Urothelium cell line (cell line): ENCODE measurements at regions not wholly inside any gene's neighbourhood (a gene's known extent, or its start where the extent isn't known, plus 50 kb on each side); places are given as distances from the start of the nearest gene placed in this dataset.
"Not testable (repeated sequence)": the region's sequence is repeated elsewhere in the genome, so short reads cannot be mapped to it uniquely, and the experiment has no call there.

ENCODE experiments used
- DNase-seq: peaks from one replicate; pipeline ENCODE4 v3.0.0; 2011; ENCODE audit warnings: low spot score, mixed read lengths
- FAIRE-seq: peaks from 2 replicates; lab custom pipeline; 2011; peaks lifted over from hg19 to GRCh38; lab: Jason Lieb, UNC

DNA sequence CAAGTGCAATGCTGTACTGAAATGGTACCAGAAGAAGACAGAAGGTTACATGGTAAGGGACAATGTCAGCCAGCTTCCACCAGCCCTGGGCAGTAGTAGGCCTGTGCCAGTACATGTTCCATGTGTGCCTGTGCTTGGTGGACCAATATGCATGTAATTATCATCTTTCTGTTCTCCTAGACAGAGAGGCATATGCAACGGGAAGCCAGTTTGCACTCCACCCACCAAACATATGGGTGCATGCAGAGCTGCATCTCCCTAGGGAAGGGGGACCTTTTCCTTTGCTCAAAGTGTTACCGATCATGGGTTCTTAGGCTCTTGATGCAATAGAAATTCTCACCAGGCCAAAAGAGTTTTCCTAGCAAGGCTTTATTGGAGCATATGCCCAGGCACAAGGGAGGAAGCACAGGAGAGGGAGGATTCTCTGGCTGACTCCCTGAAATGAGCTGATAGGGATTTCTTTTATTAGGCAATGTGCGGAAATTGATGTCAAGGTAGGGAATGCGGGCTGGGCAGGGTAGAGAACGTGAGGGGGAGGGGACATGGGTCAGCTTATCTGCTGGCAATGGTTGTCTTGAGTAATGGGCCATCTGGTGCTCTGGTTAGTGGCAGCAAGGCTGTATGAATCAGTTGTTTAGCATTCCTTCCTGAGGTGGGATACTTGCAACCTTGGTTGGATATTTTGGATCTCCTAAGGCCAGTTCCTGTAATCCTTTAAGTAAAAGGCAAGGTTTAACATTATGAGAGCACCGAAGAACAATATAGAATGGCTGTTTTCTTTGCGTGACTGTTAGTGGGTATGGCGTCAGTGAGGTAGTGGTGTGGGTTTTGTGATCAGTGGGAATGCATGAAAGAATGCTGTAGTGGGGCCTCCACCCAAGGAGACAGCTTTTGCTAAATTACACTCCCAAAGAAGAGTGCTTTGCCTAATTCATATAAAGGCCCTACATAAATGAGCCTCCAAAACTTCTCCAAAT lies 102.5 kb downstream of the CDRT15L2 start:
- FAIRE-seq, DNase-seq: not testable (repeated sequence)

DNA sequence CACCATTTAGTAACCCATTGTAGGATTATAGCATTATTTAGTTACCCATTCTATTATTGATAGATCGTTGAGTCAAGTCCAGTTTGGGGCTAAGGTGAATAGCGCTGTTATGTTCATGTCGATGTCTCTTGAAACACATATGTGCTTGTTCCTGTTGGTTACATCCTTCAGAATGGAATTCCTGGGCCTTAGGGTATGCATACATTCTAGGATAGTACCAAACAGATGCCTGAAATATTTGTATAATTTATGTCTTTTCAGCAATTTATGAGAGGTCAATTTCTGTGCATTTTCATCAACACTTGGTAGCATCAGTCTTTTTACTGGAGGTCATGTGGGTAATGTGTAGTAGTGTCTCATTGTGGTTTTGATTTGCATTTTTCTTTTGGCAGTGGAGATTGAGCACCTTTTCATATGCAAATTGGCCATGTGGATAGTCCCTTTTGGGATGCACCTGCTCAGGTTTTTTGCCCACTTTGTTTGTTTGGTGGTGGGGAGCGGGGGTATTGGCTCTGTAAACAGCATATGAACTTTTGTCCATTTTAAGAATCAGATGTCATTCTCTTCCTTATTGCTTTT lies 104.2 kb downstream of the CDRT15L2 start:
- not testable (repeated sequence) for FAIRE-seq, DNase-seq

GRCh38 chr17:20684975-20685374 lies 105.5 kb downstream of the CDRT15L2 start:
- DNase-seq, FAIRE-seq: not testable (repeated sequence)

GRCh38 chr17:20687584-20687983 lies 108.1 kb downstream of the CDRT15L2 start:
- DNase-seq, FAIRE-seq: not testable (repeated sequence)

DNA sequence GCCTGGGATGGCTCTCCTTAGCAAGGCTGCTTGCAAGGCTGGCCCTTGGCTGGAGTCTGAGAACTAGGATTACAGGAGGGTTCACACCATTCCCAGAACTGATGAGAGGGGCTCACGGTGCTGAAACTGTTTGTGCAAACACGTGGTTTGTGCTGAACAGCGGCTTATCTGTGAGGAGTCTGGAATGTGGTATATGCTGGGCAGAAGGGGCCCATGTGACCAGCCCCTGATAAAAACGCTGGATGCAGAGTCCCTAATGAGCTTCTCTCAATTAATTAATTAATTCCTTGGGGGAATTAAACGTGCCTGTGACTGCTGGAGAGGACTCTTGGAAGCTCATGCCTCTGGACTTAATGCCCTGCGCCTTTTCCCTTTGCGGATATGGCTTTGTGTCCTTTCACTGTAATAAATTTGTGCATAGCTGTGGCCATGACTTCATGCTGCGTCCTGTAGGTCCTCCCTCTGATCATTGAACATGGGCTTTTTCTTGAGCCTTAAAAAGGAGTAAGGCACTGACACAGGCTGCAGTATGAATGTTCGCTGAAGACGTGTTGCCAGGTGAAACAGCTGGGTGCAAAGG lies 109.7 kb downstream of the CDRT15L2 start:
- not testable (repeated sequence) for FAIRE-seq

DNA sequence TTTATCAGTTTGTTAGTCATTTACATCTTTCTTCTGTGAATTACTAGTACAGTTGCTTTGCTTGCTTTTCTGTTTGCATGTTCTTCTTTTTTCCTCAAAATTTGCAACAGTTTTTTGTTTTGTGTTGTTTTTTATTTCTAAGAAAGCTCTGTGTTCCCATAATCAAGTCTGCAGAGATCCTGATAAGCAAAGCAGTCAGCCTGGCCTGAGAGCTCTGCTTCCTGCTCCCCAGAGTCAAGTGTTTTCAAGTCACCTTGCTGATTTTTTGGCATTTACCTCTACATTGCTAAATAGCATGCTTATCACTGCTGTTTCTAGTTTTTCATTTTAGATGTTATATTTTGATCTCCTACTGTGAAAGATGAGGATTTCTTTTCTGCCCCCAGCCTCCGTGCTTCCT lies 113.2 kb downstream of the CDRT15L2 start:
- DNase-seq: not testable (repeated sequence)

More for the DNA sequence above, 109.7 kb downstream of the CDRT15L2 start:
- not testable (repeated sequence) for DNase-seq

GRCh38 chr17:20695871-20696270 lies 116.3 kb downstream of the CDRT15L2 start:
- not testable (repeated sequence) for DNase-seq, FAIRE-seq

More for the DNA sequence above, 113.2 kb downstream of the CDRT15L2 start:
- not testable (repeated sequence) for FAIRE-seq

DNA sequence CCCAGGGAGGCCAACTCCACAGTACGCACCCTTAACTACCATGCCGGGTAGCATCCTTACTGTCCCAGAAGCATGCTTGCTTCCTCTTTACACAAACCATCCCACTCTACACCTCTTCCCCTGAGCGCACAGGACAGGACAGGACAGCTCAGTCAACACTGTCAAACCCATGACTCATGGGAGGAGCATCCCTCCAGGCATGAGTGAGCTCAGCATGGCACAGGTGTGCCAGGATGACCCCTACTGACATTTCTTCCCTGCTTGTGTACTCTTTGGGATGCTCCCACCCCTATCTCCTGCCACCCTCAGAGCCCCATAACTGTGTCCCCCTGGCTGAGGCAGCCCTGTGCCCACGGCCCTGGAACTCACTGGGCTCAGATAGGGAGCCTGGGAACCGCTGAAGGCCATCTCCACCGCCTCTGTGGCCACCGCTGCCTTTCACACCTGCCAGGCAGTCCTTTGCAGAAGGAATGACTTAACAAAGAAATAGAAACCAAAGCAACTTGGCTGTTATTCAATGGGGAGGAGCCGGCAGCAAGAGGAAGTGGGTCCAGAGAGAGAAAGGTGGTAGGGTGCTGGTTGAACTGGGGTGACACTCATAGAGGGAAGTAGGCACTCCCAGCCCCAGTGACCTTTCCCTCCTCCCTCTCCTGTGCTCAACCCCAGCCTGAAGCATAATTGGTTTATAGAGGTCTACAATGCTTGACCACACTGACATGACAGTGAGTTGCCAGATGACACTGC lies 119.1 kb downstream of the CDRT15L2 start:
- FAIRE-seq, DNase-seq: not testable (repeated sequence)

GRCh38 chr17:20700528-20700927 lies 121.0 kb downstream of the CDRT15L2 start:
- not testable (repeated sequence) for FAIRE-seq, DNase-seq

- DNase-seq, FAIRE-seq: not testable (repeated sequence)
Observed at GRCh38 chr17:20701366-20701765, 121.8 kb downstream of the CDRT15L2 start.

- FAIRE-seq: no peak
Observed at GRCh38 chr17:20702692-20703091, 123.2 kb downstream of the CDRT15L2 start.

DNA sequence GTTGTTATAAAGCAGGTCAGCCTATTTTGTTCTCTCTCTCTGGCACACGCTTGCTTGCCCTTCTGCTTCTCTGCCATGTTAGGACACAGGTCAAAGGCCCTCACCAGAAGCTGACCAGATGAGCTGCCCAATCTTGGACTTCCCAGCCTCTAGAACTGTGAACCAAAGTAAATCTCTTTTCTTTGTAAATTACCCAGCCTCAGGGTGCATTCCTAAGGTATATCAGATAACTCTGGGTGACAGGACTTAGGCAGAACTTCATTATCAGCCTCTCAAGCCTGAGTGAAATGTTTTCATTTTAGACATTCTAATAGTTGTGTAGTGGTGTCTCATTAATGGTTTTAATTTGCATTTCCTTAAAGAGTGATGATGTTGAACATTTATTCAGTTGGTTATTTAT lies 124.3 kb downstream of the CDRT15L2 start:
- FAIRE-seq (no peak), DNase-seq (no peak)

More at GRCh38 chr17:20702692-20703091, 123.2 kb downstream of the CDRT15L2 start:
- DNase-seq: no peak

GRCh38 chr17:20705186-20705585 lies 125.7 kb downstream of the CDRT15L2 start:
- FAIRE-seq, DNase-seq: not testable (repeated sequence)

DNA sequence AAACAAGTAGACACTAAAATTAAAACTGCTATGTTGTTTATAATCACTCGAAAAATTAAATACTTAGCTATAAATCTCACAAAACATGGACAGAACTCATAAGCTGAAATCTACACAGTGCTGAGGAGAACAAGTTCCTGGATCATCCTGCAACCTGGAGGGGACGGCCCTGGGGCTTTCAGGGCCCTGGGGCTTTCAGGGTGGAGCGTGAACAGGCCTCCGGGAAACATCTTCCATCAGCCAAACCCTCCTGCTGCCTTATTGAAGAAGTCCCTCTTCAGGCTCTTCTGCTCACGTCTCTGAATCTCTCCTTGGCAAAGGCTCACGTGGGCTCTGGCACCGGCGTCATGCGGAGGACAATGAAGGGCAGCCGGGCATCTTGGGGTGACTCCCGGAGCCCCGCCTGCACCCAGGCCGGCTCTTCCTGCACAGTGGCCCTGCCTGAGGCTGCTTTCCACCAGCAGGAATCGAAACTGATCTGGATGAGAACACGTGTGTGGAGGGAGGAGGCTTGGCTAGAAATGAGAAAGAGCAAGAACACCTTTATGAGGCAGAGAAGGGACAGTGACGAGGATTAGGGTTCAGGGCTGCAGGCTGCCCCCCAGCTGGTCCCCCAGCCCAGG lies 127.3 kb downstream of the CDRT15L2 start:
- DNase-seq (no peak), FAIRE-seq (no peak)

GRCh38 chr17:20708821-20709220 lies 129.3 kb downstream of the CDRT15L2 start:
- DNase-seq, FAIRE-seq: not testable (repeated sequence)

DNA sequence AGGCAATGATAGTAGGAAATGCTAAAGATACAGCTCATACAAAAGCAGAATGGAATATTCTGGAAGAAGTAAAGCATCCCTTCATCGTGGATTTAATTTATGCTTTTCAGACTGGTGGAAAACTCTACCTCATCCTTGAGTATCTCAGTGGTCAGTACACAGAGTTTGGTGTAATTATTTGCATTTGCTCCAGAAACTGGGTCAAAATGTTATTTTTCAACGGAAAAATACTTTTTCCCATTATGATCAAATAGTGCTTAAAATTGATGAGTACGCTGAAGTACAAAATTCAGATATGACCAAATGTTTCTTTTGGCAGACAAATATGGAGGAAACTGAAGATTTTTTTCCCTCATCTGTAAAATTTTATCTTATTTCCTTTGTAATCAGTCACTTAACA lies 137.0 kb downstream of the CDRT15L2 start:
- DNase-seq, FAIRE-seq: not testable (repeated sequence)

DNA sequence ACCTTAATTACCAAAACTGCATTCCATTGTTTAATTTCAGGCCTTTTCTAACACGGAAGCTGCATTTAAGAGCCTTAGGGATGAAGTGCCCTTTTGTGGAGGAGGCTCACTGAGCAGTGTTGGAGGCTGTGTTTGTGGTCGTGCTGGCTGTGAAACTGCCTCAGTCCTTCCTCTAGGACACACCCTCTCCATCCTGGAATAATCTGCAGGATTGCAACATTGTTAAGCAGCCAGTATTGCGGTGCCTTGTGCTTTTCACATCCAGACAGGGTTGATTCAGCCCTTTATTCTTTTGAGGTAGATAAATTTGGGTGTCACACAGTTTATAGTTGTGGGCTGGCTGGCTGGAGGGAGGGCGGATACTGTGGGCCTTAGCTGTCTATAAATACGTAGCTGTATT lies 141.6 kb downstream of the CDRT15L2 start:
- no peak for DNase-seq
- FAIRE-seq: no peak

- FAIRE-seq: not testable (repeated sequence)
Observed at GRCh38 chr17:20724391-20724790, 144.9 kb downstream of the CDRT15L2 start.

GRCh38 chr17:20727201-20727600 lies 147.7 kb downstream of the CDRT15L2 start:
- not testable (repeated sequence) for DNase-seq, FAIRE-seq

More at GRCh38 chr17:20724391-20724790, 144.9 kb downstream of the CDRT15L2 start:
- not testable (repeated sequence) for DNase-seq

GRCh38 chr17:20728181-20728580 lies 148.7 kb downstream of the CDRT15L2 start:
- no peak for DNase-seq
- FAIRE-seq: no peak
